HFF-Myc (cell line): ENCODE measurements at regions not wholly inside any gene's neighbourhood (a gene's known extent, or its start where the extent isn't known, plus 50 kb on each side); places are given as distances from the start of the nearest gene placed in this dataset.

Source experiments
- DNase-seq: peaks from one replicate; pipeline ENCODE4 v3.0.0-alpha.2; 2011; ENCODE audit warnings: low read depth; ENCODE audit errors: extremely low read depth
- H3K4me3 ChIP-seq: replicated peaks from 2 replicates; pipeline ENCODE4 v1.5.1; 2011; ENCODE audit warnings: low read depth, mild to moderate bottlenecking, control low read depth, low read length
- TF ChIP-seq, protein P1 (sequence below): IDR thresholded peaks from 2 replicates; pipeline ENCODE4 v1.5.1; 2012; ENCODE audit warnings: mild to moderate bottlenecking, low read depth, low read length, control low read depth; ENCODE audit errors: missing control alignments

DNA sequence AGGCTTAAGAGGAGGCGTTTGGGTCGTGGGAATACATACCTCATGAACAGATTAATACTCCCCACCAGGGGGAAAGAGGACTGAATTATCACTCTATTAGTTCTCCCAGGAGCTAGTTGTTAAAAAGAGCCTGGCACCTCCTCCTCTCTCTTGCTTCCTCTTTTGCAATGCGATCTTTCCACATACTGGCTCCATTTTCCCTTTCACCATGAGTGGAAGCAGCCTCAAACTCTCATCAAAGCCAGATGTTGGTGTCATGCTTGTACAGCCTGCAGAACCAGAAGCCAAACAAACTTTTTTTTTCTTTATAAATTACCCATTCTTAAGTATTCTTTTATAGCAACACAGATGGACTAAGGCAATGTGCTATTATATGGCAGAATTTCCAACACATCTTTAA is 258.5 kb downstream of the FAM76B start:
- no peak overlapping the region for H3K4me3 ChIP-seq
- peak; percentile 45 for DNase-seq
- TF ChIP-seq, protein P1, sequence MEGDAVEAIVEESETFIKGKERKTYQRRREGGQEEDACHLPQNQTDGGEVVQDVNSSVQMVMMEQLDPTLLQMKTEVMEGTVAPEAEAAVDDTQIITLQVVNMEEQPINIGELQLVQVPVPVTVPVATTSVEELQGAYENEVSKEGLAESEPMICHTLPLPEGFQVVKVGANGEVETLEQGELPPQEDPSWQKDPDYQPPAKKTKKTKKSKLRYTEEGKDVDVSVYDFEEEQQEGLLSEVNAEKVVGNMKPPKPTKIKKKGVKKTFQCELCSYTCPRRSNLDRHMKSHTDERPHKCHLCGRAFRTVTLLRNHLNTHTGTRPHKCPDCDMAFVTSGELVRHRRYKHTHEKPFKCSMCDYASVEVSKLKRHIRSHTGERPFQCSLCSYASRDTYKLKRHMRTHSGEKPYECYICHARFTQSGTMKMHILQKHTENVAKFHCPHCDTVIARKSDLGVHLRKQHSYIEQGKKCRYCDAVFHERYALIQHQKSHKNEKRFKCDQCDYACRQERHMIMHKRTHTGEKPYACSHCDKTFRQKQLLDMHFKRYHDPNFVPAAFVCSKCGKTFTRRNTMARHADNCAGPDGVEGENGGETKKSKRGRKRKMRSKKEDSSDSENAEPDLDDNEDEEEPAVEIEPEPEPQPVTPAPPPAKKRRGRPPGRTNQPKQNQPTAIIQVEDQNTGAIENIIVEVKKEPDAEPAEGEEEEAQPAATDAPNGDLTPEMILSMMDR: no peak

DNA sequence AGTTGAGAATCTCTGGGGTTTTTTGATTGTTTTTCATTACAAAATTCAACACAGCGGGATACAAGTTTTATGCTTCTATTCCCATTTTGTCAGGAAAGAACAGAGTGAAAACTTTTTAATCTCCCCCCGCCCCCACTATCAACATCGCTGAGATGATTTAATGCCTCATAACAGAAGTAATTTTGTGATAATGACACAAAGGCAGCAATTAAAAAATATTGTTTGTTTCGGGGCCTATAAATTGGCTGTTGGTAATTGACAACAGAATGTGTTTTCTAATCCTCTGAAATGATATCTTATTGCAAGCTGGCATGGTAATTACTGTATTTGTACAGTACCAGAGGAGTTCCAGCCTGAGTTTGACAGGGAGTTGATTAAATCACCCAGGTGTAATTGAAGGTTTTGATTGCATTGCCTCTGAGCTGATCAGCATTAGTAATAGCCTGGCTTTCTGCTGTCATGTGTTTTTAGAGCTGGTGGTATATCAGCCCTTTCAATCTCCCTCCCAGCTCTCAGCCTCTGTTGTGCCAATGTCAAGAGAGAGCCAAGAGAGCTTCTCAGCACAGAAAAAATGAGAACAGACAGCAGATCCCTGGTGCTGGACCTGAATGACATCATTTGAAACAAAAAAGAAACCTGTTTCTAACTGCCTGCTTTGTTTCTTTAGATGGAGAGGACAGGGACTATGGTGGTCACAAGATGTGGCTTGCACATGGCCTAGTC is 265.1 kb downstream of the FAM76B start:
- no peak for DNase-seq
- TF ChIP-seq, protein P1: no peak
- H3K4me3 ChIP-seq: no peak overlapping the region

DNA sequence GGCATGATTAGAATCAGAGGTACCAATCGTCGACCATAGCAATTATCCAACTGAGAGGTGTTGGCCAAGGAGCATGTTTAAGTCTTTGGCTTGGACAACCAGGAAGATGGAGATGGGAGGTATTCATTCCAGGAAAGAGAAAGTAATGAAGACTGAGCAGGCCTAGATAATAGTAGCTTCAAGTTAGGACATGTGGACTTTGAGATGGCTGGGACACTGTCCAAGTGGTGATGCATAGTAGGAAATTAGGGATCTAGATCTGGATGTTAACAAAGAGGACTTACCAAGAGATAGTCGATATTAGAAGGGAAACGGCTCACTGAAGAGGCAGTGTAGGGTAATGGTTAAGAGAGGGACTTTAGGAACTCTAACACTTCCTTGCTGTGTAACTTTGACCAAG is 266.7 kb downstream of the FAM76B start:
- TF ChIP-seq, protein P1: no peak
- no peak for DNase-seq
- no peak overlapping the region for H3K4me3 ChIP-seq

DNA sequence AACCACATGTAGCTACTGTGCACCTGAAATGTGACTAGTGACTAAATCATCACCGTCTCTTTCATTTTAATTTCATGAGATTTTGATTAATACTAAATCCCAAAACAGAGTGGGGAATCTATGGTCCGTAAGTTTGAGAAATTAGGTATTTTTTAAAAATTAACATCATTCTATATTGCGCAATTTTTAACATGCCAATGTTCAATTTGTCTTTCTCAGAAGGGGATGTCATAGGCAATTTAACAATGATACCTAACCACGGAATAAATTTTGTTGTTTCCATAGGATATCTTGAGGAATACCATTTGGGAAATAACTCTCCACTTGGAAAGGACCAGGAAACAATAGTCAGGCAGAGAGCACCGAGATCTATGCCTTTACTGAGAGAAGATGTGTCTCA is 267.7 kb downstream of the FAM76B start:
- no peak for DNase-seq
- no peak overlapping the region for H3K4me3 ChIP-seq

DNA sequence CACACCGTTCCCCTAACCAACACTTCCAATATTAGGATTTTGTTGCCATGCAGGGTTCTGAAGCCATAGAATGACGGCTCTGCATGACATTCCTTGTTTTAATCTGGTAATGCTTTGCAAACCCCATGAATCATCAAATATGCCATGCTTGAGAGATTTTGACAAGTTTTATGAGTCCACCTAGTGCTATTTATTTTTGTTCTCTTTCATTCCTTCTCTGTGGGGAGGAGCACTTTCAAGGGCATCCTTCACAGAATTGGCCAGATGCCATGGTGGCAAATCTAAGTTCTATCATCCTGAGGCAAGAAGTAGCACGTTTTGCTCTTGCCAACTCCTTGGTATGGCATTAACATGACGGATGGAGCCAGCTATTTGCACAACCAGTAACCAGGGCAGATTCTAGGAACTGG is 268.4 kb downstream of the FAM76B start:
- H3K4me3 ChIP-seq: no peak overlapping the region
- DNase-seq: no peak
- TF ChIP-seq, protein P1: no peak

More for the DNA sequence above, 267.7 kb downstream of the FAM76B start:
- TF ChIP-seq, protein P1: no peak

DNA sequence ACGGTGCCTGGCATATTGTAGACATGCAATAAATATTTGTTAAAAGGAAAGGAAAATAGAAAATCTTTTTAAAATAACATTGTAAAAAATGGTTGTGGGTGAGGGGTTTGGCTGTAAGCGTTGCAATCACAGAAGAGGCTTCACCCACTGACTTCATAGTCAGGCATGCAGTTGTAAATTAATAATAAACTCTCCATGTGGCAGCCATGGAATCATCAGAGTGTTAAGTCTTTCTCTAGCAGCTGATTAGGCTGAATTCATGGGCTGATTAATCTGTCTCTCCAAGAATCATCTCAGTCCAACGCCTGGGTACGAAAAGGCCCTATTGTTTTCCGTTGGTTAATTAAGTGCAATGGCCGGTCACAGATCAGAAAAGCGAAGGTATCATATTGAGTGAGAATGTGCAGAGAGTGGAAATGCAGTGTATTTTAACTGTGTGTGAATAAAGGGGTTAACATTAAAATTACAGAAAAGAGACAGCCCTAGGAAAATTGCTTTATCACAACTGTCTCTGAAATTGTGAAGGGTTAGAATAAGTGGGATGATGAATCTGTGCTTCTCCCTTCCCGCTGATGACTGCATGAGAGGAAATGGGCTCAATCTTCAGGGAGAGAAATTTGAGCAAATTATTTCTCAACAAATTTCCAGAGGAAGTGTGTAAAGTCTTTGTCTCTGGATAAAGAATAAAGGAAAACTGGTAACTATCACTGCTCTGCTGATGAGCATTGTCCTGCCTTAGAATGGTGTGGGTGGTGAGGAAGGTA is 269.0 kb downstream of the FAM76B start:
- DNase-seq: no peak

More for the DNA sequence above, 269.0 kb downstream of the FAM76B start:
- TF ChIP-seq, protein P1: no peak
- no peak overlapping the region for H3K4me3 ChIP-seq
